ENCODE measurements at regions not wholly inside any gene's neighbourhood (a gene's known extent, or its start where the extent isn't known, plus 50 kb on each side); places are given as distances from the start of the nearest gene placed in this dataset.

- no peak overlapping the region for H3K4me3 ChIP-seq
- intact Hi-C loops (cut with DNase I; ENCODE audit: low total_unique reads) = no loop called here
- H3K4me1 ChIP-seq = no peaks in the 10 kb centered on the region
- no peak for DNase-seq (ENCODE audit: low spot score in 2 of 2)
- no peaks in the 10 kb centered on the region for H3K36me3 ChIP-seq
- no peak overlapping the region for H3K27ac ChIP-seq
- H3K9me3 ChIP-seq = no peaks in the 10 kb centered on the region
- TF ChIP-seq CTCF (IDR thresholded peaks at IDR 0.05) = no peak
- no peak for TF ChIP-seq POLR2A (IDR thresholded peaks at IDR 0.05)
- no peak for TF ChIP-seq POLR2AphosphoS5 (IDR thresholded peaks at IDR 0.05)
- H3K27me3 ChIP-seq = no peaks in the 10 kb centered on the region
Measured at GRCh38 chr6:12567682-12568081, 148.9 kb upstream of the PHACTR1 start.

GRCh38 chr6:12569646-12570045 lies 146.9 kb upstream of the PHACTR1 start:
- intact Hi-C loops (cut with DNase I; ENCODE audit: low total_unique reads) = no loop called here
- no peak for DNase-seq (ENCODE audit: low spot score in 2 of 2)

GRCh38 chr6:12570461-12571030 lies 146.0 kb upstream of the PHACTR1 start:
- H3K27me3 ChIP-seq = no peaks in the 10 kb centered on the region
- H3K27ac ChIP-seq = peak overlapping the region in 1 of 2 donors; percentile 41
- H3K9me3 ChIP-seq = no peaks in the 10 kb centered on the region
- DNase-seq (ENCODE audit: low spot score in 2 of 2) = peak in 1 of 2 donors; percentile 32
- H3K36me3 ChIP-seq = no peaks in the 10 kb centered on the region
- intact Hi-C loops (cut with DNase I; ENCODE audit: low total_unique reads) = no loop called here
- H3K4me1 ChIP-seq = no peaks in the 10 kb centered on the region
- TF ChIP-seq POLR2A (IDR thresholded peaks at IDR 0.05) (no peak), CTCF (IDR thresholded peaks at IDR 0.05) (peak in 1 of 3 donors; percentile 7), POLR2AphosphoS5 (IDR thresholded peaks at IDR 0.05) (peak in 1 of 3 donors; percentile 10)
- no peak overlapping the region for H3K4me3 ChIP-seq

More at GRCh38 chr6:12569646-12570045, 146.9 kb upstream of the PHACTR1 start:
- H3K9me3 ChIP-seq = no peaks in the 10 kb centered on the region
- no peak overlapping the region for H3K4me3 ChIP-seq
- no peaks in the 10 kb centered on the region for H3K36me3 ChIP-seq
- no peaks in the 10 kb centered on the region for H3K4me1 ChIP-seq
- no peak overlapping the region for H3K27ac ChIP-seq
- TF ChIP-seq POLR2A (IDR thresholded peaks at IDR 0.05) (no peak), CTCF (IDR thresholded peaks at IDR 0.05) (no peak), POLR2AphosphoS5 (IDR thresholded peaks at IDR 0.05) (no peak)
- no peaks in the 10 kb centered on the region for H3K27me3 ChIP-seq

GRCh38 chr6:12572896-12573827 lies 143.4 kb upstream of the PHACTR1 start:
- Histone ChIP-seq H3K27ac (peak overlapping the region; percentile 39 to 52), H3K27me3 (no peaks in the 10 kb centered on the region), H3K9me3 (no peaks in the 10 kb centered on the region), H3K36me3 (no peaks in the 10 kb centered on the region), H3K4me3 (no peak overlapping the region), H3K4me1 (no peaks in the 10 kb centered on the region)
- intact Hi-C loops (cut with DNase I; ENCODE audit: low total_unique reads) = no loop called here
- TF ChIP-seq POLR2A (IDR thresholded peaks at IDR 0.05) (no peak), POLR2AphosphoS5 (IDR thresholded peaks at IDR 0.05) (no peak), CTCF (IDR thresholded peaks at IDR 0.05) (no peak)
- DNase-seq (ENCODE audit: low spot score in 2 of 2) = peak in 1 of 2 donors; percentile 35

- Histone ChIP-seq H3K9me3 (no peaks in the 10 kb centered on the region), H3K36me3 (no peaks in the 10 kb centered on the region), H3K27ac (no peak overlapping the region), H3K4me1 (no peaks in the 10 kb centered on the region), H3K4me3 (no peak overlapping the region), H3K27me3 (no peaks in the 10 kb centered on the region)
- intact Hi-C loops (cut with DNase I; ENCODE audit: low total_unique reads) = no loop called here
- no peak for DNase-seq (ENCODE audit: low spot score in 2 of 2)
- TF ChIP-seq CTCF (IDR thresholded peaks at IDR 0.05) = no peak
- TF ChIP-seq POLR2AphosphoS5 (IDR thresholded peaks at IDR 0.05) = no peak
- no peak for TF ChIP-seq POLR2A (IDR thresholded peaks at IDR 0.05)
Measured at GRCh38 chr6:12575961-12576360, 140.6 kb upstream of the PHACTR1 start.

Data from breast epithelium (tissue), 4 donors.